Nephron progenitor cell (in vitro differentiated cells): ENCODE measurements at regions not wholly inside any gene's neighbourhood (a gene's known extent, or its start where the extent isn't known, plus 50 kb on each side); places are given as distances from the start of the nearest gene placed in this dataset.
A peak's percentile ranks its signal among the peaks of the same experiment; 100 is the strongest.

Source experiments
- DNase-seq: peaks from one replicate; pipeline ENCODE4 v3.0.0; 2021
- H3K27ac Mint-ChIP-seq: 2 replicates; pipeline ENCODE4 v1.8.0; 2021; ENCODE audit warnings: mild to moderate bottlenecking, moderate library complexity, mixed read lengths
- H3K27me3 Mint-ChIP-seq: 2 replicates; pipeline ENCODE4 v1.8.0; 2021; ENCODE audit warnings: mild to moderate bottlenecking, low read depth, mixed read lengths; ENCODE audit not compliant: poor library complexity
- H3K36me3 Mint-ChIP-seq: 2 replicates; pipeline ENCODE4 v1.8.0; 2021; ENCODE audit warnings: low read depth, mixed read lengths
- H3K4me1 Mint-ChIP-seq: 2 replicates; pipeline ENCODE4 v1.8.0; 2021; ENCODE audit warnings: mixed read lengths
- H3K4me3 Mint-ChIP-seq: 2 replicates; pipeline ENCODE4 v1.8.0; 2021; ENCODE audit warnings: mild to moderate bottlenecking, moderate library complexity, mixed read lengths
- H3K9me3 Mint-ChIP-seq: 2 replicates; pipeline ENCODE4 v1.8.0; 2021; ENCODE audit warnings: mild to moderate bottlenecking, moderate library complexity, mixed read lengths
- CTCF ChIP-seq: fragments of 200-600 bp; sonication (generic); IDR thresholded peaks from 2 replicates; pipeline ENCODE4 v1.5.0; 2021; ENCODE audit warnings: antibody characterized with exemption

- no peak for TF ChIP-seq CTCF
- Mint-ChIP-seq H3K4me1 (peaks cover 5% of the 10 kb centered on the region), H3K9me3 (peaks cover 27% of the 10 kb centered on the region), H3K4me3 (peak overlapping the region; percentile 66), H3K27me3 (no peaks in the 10 kb centered on the region), H3K36me3 (no peaks in the 10 kb centered on the region), H3K27ac (no peak overlapping the region)
- DNase-seq, result peak; percentile 68
Measured at GRCh38 chr15:23912191-23912590, 225.1 kb upstream of the NDN start.

GRCh38 chr15:23913081-23913480 lies 226.0 kb upstream of the NDN start:
- Mint-ChIP-seq H3K9me3 (peaks cover 34% of the 10 kb centered on the region), H3K27ac (no peak overlapping the region), H3K4me1 (peaks cover 5% of the 10 kb centered on the region), H3K36me3 (no peaks in the 10 kb centered on the region), H3K4me3 (no peak overlapping the region), H3K27me3 (no peaks in the 10 kb centered on the region)
- DNase-seq, result no peak
- no peak for TF ChIP-seq CTCF

- H3K4me1 Mint-ChIP-seq, result peaks cover 5% of the 10 kb centered on the region
- DNase-seq, result no peak
- H3K9me3 Mint-ChIP-seq, result peaks cover 31% of the 10 kb centered on the region
- no peaks in the 10 kb centered on the region for H3K27me3 Mint-ChIP-seq
- H3K4me3 Mint-ChIP-seq, result no peak overlapping the region
- TF ChIP-seq CTCF, result no peak
- no peak overlapping the region for H3K27ac Mint-ChIP-seq
- H3K36me3 Mint-ChIP-seq, result no peaks in the 10 kb centered on the region
Measured at GRCh38 chr15:23913635-23914034, 226.5 kb upstream of the NDN start.

- Mint-ChIP-seq H3K36me3 (no peaks in the 10 kb centered on the region), H3K4me1 (no peaks in the 10 kb centered on the region), H3K4me3 (no peak overlapping the region), H3K27me3 (peaks cover 8% of the 10 kb centered on the region), H3K9me3 (peaks cover 33% of the 10 kb centered on the region), H3K27ac (no peak overlapping the region)
- DNase-seq, result no peak
- TF ChIP-seq CTCF, result no peak
Measured at GRCh38 chr15:23924686-23925085, 237.6 kb upstream of the NDN start.

- TF ChIP-seq CTCF, result no peak
- Mint-ChIP-seq H3K27ac (no peak overlapping the region), H3K9me3 (peaks cover 51% of the 10 kb centered on the region), H3K4me3 (no peak overlapping the region), H3K36me3 (no peaks in the 10 kb centered on the region), H3K27me3 (peaks cover 3% of the 10 kb centered on the region), H3K4me1 (no peaks in the 10 kb centered on the region)
- DNase-seq, result no peak
Measured at GRCh38 chr15:23954931-23955330, 267.8 kb upstream of the NDN start.

GRCh38 chr15:23983500-23984259 lies 296.6 kb upstream of the NDN start:
- DNase-seq, result no peak
- no peak overlapping the region for H3K4me3 Mint-ChIP-seq
- H3K36me3 Mint-ChIP-seq, result no peaks in the 10 kb centered on the region
- no peaks in the 10 kb centered on the region for H3K27me3 Mint-ChIP-seq
- H3K4me1 Mint-ChIP-seq, result no peaks in the 10 kb centered on the region
- peaks cover 53% of the 10 kb centered on the region for H3K9me3 Mint-ChIP-seq
- TF ChIP-seq CTCF, result no peak
- no peak overlapping the region for H3K27ac Mint-ChIP-seq
